Parathyroid adenoma (tissue), 2 donors: ENCODE measurements at regions not wholly inside any gene's neighbourhood (a gene's known extent, or its start where the extent isn't known, plus 50 kb on each side); places are given as distances from the start of the nearest gene placed in this dataset.
"Not testable (repeated sequence)": the region's sequence is repeated elsewhere in the genome, so short reads cannot be mapped to it uniquely, and the experiment has no call there.

ENCODE experiments used
- H2AFZ ChIP-seq: fragments of 300-600 bp; sonication (generic); one replicate; pipeline ENCODE4 v1.7.0; 2017; ENCODE audit warnings: antibody characterized with exemption, mild to moderate bottlenecking
- H3K27ac ChIP-seq: fragments of 300-600 bp; sonication (generic); one replicate; pipeline ENCODE4 v1.7.0; 2017
- H3K27me3 ChIP-seq: fragments of 300-600 bp; sonication (generic); one replicate; pipeline ENCODE4 v1.7.0; 2017; ENCODE audit warnings: low read length; ENCODE audit not compliant: control insufficient read depth, insufficient read depth
- H3K36me3 ChIP-seq: fragments of 300-600 bp; sonication (generic); one replicate; pipeline ENCODE4 v1.7.0; 2017; ENCODE audit warnings: low read length; ENCODE audit not compliant: control insufficient read depth, insufficient read depth
- H3K4me1 ChIP-seq: fragments of 300-600 bp; sonication (generic); one replicate; pipeline ENCODE4 v1.7.0; 2017; ENCODE audit warnings: control low read depth
- H3K4me2 ChIP-seq: fragments of 300-600 bp; sonication (generic); one replicate; pipeline ENCODE4 v1.7.0; 2017; ENCODE audit warnings: low read length
- H3K4me3 ChIP-seq: fragments of 300-600 bp; sonication (generic); one replicate; pipeline ENCODE4 v1.7.0; 2017; ENCODE audit warnings: low read depth, low read length
- H3K79me2 ChIP-seq: fragments of 300-600 bp; sonication (generic); one replicate; pipeline ENCODE4 v1.7.0; 2017; ENCODE audit warnings: control low read depth
- H3K9ac ChIP-seq: fragments of 300-600 bp; sonication (generic); one replicate; pipeline ENCODE4 v1.7.0; 2017; ENCODE audit warnings: mild to moderate bottlenecking
- H3K9me3 ChIP-seq: fragments of 300-600 bp; sonication (generic); one replicate; pipeline ENCODE4 v1.7.0; 2017; ENCODE audit warnings: low read length; ENCODE audit not compliant: control insufficient read depth
- CTCF ChIP-seq: fragments of 300-600 bp; sonication (generic); IDR thresholded peaks from one replicate; pipeline ENCODE4 v1.7.0; 2017; ENCODE audit warnings: antibody characterized with exemption, mild to moderate bottlenecking
- donor health status: primary hyperparathyroidism.

GRCh38 chr10:21385996-21386585 lies 139.4 kb downstream of the SKIDA1 start:
- H3K27ac ChIP-seq: no peak overlapping the region
- TF ChIP-seq CTCF: no peak
- H3K27me3 ChIP-seq: no peaks in the 10 kb centered on the region
- peaks cover 3% of the 10 kb centered on the region for H3K4me1 ChIP-seq
- no peaks in the 10 kb centered on the region for H3K36me3 ChIP-seq
- H3K79me2 ChIP-seq: no peaks in the 10 kb centered on the region
- H3K4me2 ChIP-seq: no peak overlapping the region
- H3K9ac ChIP-seq: no peak overlapping the region
- no peak overlapping the region for H2AFZ ChIP-seq
- H3K9me3 ChIP-seq: no peaks in the 10 kb centered on the region
- H3K4me3 ChIP-seq: no peak overlapping the region

GRCh38 chr10:21385536-21385935 lies 139.9 kb downstream of the SKIDA1 start:
- no peak overlapping the region for H3K4me3 ChIP-seq
- H3K4me1 ChIP-seq: no peaks in the 10 kb centered on the region
- H3K79me2 ChIP-seq: no peaks in the 10 kb centered on the region
- no peak overlapping the region for H2AFZ ChIP-seq
- TF ChIP-seq CTCF: no peak
- no peaks in the 10 kb centered on the region for H3K36me3 ChIP-seq
- no peaks in the 10 kb centered on the region for H3K27me3 ChIP-seq
- H3K27ac ChIP-seq: no peak overlapping the region
- H3K4me2 ChIP-seq: no peak overlapping the region
- H3K9ac ChIP-seq: no peak overlapping the region
- H3K9me3 ChIP-seq: no peaks in the 10 kb centered on the region

GRCh38 chr10:21379143-21379542 lies 146.3 kb downstream of the SKIDA1 start:
- no peak for TF ChIP-seq CTCF

GRCh38 chr10:21375274-21375673 lies 150.2 kb downstream of the SKIDA1 start:
- H3K4me1 ChIP-seq, H3K27ac ChIP-seq, H3K27me3 ChIP-seq, H3K4me2 ChIP-seq, H2AFZ ChIP-seq, H3K4me3 ChIP-seq, H3K79me2 ChIP-seq, H3K9ac ChIP-seq, H3K36me3 ChIP-seq, H3K9me3 ChIP-seq: not testable (repeated sequence)

More at GRCh38 chr10:21379143-21379542, 146.3 kb downstream of the SKIDA1 start:
- no peaks in the 10 kb centered on the region for H3K79me2 ChIP-seq
- H3K4me1 ChIP-seq: no peaks in the 10 kb centered on the region
- no peak overlapping the region for H3K4me3 ChIP-seq
- H3K9me3 ChIP-seq: no peaks in the 10 kb centered on the region
- H3K9ac ChIP-seq: no peak overlapping the region
- no peak overlapping the region for H3K27ac ChIP-seq
- H2AFZ ChIP-seq: peak overlapping the region; percentile 31
- H3K27me3 ChIP-seq: no peaks in the 10 kb centered on the region
- no peaks in the 10 kb centered on the region for H3K36me3 ChIP-seq
- no peak overlapping the region for H3K4me2 ChIP-seq

- Histone ChIP-seq H3K4me1 (peaks cover 11% of the 10 kb centered on the region), H3K27ac (peak overlapping the region; percentile 68), H2AFZ (peak overlapping the region; percentile 20)
- H3K4me3 ChIP-seq, H3K9me3 ChIP-seq, H3K4me2 ChIP-seq, H3K9ac ChIP-seq, H3K27me3 ChIP-seq, H3K79me2 ChIP-seq, H3K36me3 ChIP-seq: not testable (repeated sequence)
Measured at GRCh38 chr10:21373881-21374280, 151.6 kb downstream of the SKIDA1 start.
